ENCODE measurements at regions not wholly inside any gene's neighbourhood (a gene's known extent, or its start where the extent isn't known, plus 50 kb on each side); places are given as distances from the start of the nearest gene placed in this dataset.

DNA sequence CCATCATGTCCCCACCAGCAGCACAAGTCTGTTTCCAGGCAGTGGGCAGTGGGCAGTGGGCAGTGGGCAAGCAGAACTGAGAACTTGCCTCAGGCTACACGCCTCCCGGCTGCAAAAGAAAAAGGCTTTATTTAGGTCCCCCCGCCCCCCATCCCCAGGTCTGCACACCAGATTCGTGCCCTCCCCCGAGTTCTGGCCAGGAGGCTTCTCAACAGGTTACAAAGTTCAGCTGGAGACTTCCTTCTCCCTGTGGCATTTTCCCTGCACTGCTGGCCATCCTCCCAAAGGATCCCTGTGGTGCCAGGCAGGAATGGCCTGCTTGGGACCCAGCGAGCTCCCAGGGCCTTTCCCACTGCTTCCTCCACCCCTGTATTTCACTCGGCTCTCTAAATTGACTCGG lies 97.0 kb upstream of the TRIM2 start:
- no peak for TF ChIP-seq ZNF274 (IDR thresholded peaks at IDR 0.05; ENCODE audit: low read depth, low read length)
- H3K4me3 ChIP-seq (ENCODE audit: low read length) = no peak overlapping the region

DNA sequence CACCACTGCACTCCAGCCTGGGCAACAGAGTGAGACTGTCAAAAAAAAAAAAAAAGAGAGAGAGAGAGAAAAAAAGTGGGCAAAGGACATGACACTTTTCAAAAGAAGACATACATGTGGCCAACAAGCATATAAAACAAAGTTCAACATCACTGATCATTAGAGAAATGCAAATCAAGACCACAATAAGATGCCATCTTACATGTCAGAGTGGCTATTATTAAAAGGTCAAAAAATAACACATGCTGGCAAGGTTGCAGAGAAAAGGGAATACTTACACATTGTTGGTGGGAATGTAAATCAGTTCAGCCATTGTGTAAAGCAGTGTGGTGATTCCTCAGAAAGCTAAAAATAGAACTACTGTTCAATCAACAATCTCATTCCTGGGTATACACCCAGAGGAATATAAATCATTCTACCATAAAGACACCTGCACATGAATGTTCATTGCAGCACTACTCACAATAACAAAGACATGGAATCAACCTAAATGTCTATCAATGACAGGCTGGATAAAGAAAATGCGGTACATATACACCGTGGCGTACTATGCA lies 94.9 kb upstream of the TRIM2 start:
- TF ChIP-seq ZNF274 (IDR thresholded peaks at IDR 0.05; ENCODE audit: low read depth, low read length) = no peak

DNA sequence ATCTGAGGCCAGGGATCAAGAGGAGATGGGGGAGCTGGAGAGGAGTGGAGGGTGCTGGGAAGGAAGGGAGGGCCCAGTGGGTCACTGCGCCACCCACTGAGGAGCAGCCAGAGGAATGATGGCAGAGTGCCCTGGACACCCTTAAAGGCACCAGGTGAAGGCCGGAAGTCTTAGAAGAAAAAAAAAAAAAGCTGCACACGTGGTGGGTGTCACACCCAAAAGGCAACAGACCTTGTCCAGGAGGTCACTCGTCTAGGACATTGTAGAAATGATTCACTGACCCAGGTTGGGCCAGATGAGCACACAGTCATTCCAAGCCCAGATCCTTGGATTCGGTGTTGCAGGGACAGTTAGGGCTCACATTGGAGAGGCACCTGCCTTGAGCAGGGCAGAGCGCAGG lies 93.5 kb upstream of the TRIM2 start:
- TF ChIP-seq ZNF274 (IDR thresholded peaks at IDR 0.05; ENCODE audit: low read depth, low read length) = no peak
- no peak overlapping the region for H3K4me3 ChIP-seq (ENCODE audit: low read length)

More for the DNA sequence above, 94.9 kb upstream of the TRIM2 start:
- H3K4me3 ChIP-seq (ENCODE audit: low read length) = no peak overlapping the region

DNA sequence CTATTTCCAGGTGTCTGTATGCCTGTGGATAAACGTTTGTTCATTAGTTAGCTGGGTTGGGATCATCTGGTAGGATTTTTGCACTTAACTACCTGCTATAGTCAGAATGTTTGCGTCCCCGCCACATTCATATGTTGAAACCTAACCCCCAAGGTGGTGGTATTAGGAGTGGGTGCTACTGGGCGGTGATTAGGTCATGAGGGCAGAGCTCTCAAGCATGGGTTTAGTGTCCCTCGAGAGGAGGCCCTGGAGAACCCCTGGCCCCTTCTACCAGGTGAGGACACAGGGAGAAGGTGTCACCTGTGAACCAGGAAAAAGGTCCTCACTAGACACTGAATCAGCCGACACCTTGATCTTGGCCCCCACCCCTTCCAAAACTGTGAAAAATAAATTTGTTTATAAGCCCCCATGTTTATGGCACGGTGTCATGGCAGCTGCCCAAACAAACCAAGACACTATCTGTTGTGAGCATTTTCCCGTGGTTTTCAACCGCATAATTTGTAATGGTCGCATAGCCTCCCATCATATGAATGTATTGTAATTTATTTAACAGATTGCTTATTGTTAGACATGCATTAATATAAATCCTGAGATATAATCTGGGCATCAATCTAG lies 92.7 kb upstream of the TRIM2 start:
- TF ChIP-seq ZNF274 (IDR thresholded peaks at IDR 0.05; ENCODE audit: low read depth, low read length) = no peak
- H3K4me3 ChIP-seq (ENCODE audit: low read length) = no peak overlapping the region

DNA sequence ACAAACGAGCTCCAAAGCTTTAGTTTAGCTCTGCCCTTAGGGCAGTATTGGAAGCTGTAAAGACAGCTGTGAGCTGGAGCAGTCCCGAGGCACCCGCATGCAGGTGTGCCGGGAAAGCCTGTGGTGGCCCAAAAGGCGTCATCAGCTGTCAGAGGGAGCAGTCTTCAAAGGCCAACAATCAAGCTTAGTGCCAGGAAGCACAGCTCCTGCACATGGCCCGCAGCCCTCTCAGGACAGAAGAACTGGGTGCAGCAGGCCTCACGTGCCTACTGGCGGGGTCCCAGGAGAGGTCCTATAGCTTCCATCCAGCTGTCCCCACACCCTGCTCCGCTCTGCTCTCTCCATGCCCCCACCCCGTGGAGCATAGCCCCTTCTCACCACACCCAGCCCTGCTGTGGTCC lies 92.2 kb upstream of the TRIM2 start:
- TF ChIP-seq ZNF274 (IDR thresholded peaks at IDR 0.05; ENCODE audit: low read depth, low read length) = no peak
- no peak overlapping the region for H3K4me3 ChIP-seq (ENCODE audit: low read length)

DNA sequence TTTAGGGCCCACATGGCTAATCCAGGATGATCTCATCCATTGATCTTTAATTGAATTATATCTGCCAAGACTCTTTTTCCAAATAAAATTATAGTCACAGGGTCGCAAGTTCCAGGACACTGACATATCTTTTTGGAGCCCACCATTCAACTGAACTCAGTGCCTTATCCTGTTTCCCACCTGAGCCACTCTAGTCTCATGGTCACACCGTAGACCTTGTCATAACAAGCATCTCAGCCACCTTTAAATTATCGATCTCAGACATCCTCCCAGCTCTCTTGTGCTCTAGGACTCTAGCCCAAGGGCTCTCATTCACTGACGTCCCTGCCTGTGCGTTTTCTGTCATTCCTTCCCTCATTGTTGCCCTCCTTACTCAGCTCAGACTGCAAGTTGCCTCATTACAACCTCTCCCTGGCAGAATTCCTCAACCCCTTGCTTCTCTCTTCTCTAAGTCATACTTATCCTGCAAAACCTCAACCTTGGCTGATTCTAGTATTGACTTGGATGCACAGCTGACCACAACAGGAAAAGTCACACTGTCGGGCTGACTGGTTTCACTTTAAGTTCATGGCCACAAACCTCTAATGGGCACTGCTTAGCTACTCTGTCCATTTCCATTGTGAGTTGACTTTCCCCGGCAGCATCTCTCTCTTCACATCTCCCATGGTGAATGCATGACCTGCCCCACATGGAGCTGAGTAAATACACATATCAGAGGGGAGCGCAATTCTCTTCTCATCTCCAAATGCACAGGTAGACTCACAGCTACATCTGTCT lies 91.0 kb upstream of the TRIM2 start:
- no peak overlapping the region for H3K4me3 ChIP-seq (ENCODE audit: low read length)
- no peak for TF ChIP-seq ZNF274 (IDR thresholded peaks at IDR 0.05; ENCODE audit: low read depth, low read length)

DNA sequence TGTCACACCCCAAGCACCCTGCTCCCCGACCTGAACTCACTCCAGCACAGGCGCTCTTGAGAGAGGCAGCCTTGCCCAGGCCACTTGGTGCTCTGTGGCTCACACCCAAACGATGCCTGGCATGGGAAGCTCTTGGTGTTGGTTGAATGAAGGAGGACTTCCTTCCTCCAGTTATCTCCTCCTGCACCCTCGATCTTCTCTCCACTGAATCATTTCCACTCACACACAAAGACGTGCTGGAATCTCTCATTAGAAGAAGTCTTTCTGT lies 90.5 kb upstream of the TRIM2 start:
- no peak overlapping the region for H3K4me3 ChIP-seq (ENCODE audit: low read length)
- no peak for TF ChIP-seq ZNF274 (IDR thresholded peaks at IDR 0.05; ENCODE audit: low read depth, low read length)

DNA sequence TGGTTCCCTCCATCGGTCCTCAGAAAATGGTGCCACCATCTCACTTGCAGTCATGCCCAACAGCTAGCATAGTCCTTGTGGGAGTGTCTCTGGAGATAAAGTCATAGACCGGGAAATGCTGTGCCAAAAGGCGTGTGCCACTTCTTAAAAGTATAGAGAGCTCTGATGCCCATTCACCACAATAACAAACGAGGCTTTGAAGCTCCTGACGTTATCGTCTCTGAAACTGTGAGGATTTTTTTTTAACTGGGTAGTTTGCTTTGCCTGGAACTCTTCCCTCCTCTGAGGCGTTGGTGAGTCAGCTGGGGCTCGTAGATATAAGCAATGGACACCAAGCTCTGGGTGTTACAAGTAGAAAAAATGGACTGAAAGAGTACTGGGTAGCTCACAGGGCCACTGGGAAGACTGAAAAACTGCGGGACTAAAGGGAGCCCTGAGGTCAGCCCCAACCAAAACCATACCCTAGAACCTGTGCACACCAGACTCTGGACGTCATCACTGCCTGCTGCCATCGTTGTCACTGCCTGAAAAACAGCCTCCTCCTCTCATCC lies 89.4 kb upstream of the TRIM2 start:
- no peak overlapping the region for H3K4me3 ChIP-seq (ENCODE audit: low read length)
- TF ChIP-seq ZNF274 (IDR thresholded peaks at IDR 0.05; ENCODE audit: low read depth, low read length) = no peak

DNA sequence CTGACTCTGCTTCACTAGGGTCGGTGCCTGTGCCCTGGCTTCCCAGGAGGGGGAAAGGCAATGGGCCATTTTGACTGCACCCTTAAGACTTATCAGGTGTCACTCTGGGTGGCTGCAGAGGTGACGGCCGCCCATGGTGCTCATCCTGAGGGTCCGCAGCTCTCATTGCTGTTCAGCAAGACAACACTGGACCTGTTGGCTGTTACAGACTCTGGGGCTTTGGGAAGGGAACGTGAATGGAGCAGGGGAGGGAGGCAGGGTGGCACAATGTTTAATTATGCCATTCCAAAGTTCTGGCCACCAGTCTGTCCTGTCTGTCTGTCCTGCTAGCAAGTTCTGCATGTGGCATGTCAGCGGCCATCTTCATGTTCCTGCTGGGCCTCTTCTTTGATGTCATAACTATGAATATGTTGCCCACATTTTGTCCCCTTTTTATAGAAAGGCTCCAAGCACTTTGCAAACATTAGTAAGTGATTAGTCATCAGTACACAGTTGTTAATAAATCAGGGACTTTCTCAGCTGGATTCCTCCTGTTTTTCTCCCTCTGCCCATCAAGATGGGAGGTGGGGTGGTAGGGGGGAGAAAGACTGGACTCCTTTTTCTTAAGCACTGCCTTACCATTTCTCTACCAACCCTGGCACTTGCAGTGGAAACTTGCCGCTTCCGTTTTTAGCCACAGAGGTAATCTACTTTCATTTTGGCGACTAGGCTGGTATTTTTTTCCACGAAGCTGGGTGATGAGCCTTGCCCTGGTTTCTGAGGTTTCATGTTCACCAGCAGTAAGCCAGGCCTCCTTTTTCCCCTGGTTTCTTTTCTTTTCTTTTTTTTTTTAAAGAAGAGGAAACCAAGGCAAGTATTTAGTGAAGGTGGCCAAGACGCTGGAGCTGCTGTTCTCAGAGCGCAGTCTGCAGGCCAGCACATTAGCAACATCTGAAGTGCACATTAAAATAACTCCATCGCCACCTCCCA lies 88.6 kb upstream of the TRIM2 start:
- H3K4me3 ChIP-seq (ENCODE audit: low read length) = peak overlapping the region; percentile 24; the same call in 1 of the 2 replicates
- no peak for TF ChIP-seq ZNF274 (IDR thresholded peaks at IDR 0.05; ENCODE audit: low read depth, low read length)

DNA sequence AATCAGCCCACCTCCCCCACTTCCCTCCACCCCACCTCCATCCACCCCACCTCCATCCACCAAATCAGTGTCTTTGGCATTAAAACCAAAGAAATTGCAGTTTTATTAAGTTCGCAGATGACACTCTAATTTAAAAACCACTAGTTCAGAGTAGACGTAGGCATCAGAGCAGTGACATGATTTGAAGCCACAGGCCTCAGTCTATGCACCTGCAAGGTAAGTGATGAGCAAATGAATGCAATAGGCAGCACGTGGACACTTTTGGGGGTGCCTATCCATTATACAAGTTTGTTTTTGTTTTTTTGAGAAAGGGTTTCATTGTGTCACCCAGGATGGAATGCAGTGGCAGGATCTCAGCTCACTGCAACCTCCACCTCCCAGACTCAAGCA lies 88.0 kb upstream of the TRIM2 start:
- TF ChIP-seq ZNF274 (IDR thresholded peaks at IDR 0.05; ENCODE audit: low read depth, low read length) = no peak
- H3K4me3 ChIP-seq (ENCODE audit: low read length) = peak overlapping the region; percentile 24; the same call in 1 of the 2 replicates

DNA sequence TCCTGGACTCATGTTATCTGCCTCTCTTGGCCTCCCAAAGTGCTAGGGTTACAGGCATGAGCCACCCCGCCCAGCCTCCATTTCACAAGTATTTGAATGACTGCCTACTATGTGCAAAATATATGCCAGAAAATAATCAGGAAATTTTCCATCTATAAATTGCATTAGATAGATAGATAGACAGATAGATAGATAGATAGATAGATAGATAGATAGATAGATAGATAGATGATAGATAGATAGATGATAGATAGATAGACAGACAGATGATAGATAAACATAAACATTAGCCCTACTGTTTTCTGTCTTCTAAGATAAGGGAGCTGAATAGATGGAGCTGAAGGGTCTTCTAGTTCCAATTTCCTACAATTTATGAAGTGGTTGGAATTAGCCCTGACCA lies 87.4 kb upstream of the TRIM2 start:
- TF ChIP-seq ZNF274 (IDR thresholded peaks at IDR 0.05; ENCODE audit: low read depth, low read length) = no peak
- H3K4me3 ChIP-seq (ENCODE audit: low read length) = no peak overlapping the region

DNA sequence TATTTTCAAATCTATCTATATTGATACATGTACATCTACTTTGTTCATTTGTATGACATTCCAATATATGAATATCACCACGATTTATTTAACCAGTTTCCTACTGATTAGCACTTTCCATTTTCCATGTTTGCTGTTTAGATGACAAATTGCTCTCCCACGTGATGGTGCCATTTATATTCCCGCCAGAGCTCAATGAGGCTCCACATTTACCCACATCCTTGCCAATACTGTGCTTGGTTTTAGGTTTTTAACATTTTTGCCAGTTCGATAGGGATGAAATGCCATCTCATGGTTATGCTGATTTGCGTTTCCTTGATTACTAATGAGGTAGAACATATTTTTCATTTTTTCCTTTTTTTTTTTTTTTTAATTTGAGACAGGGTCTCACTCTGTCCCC lies 86.7 kb upstream of the TRIM2 start:
- no peak overlapping the region for H3K4me3 ChIP-seq (ENCODE audit: low read length)
- no peak for TF ChIP-seq ZNF274 (IDR thresholded peaks at IDR 0.05; ENCODE audit: low read depth, low read length)

DNA sequence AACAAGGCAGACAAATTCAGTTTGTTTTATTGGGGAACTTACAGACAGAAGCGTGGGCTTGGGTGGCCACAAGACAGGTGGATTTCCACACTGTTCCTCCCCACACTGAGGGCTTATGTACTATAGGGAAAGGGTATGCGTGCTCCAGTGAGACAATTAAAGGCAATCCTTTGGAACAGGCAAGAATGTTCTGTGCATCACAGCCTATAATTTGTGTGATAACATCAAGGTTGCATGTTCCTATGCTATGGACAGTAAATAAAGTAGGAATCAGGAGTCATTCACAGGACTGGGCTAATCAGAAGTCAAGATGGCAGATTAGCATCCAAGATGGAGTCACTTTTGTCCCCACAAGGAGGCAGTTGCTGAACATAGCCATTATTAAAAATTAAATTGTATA lies 84.6 kb upstream of the TRIM2 start:
- TF ChIP-seq ZNF274 (IDR thresholded peaks at IDR 0.05; ENCODE audit: low read depth, low read length) = no peak

DNA sequence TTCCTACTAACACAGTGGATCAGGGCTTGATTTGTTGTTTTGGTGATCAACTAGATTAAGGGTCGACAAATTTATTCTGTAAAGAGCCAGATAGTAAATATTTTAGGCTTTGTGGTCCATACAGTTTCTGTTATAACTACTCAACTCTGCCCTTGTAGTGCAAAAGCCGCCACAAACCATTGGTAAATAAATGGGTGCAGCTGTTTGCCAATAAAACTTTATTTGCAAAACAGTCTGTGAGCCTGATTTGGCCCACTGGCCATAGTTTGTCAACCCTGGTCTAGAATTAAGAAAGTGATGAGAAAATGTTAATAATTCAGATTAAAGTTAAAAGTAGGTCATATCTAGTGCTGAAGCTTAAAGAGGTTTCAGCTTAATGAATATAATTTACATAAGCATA lies 84.0 kb upstream of the TRIM2 start:
- no peak for TF ChIP-seq ZNF274 (IDR thresholded peaks at IDR 0.05; ENCODE audit: low read depth, low read length)
- H3K4me3 ChIP-seq (ENCODE audit: low read length) = no peak overlapping the region

More for the DNA sequence above, 84.6 kb upstream of the TRIM2 start:
- no peak overlapping the region for H3K4me3 ChIP-seq (ENCODE audit: low read length)
